ENCODE measurements at regions not wholly inside any gene's neighbourhood (a gene's known extent, or its start where the extent isn't known, plus 50 kb on each side); places are given as distances from the start of the nearest gene placed in this dataset.

- H3K36me3 ChIP-seq = no peaks in the 10 kb centered on the region
- no peak for TF ChIP-seq POLR2A (IDR thresholded peaks at IDR 0.05)
- no peak for TF ChIP-seq CTCF (IDR thresholded peaks at IDR 0.05)
- TF ChIP-seq POLR2AphosphoS5 (IDR thresholded peaks at IDR 0.05; ENCODE audit: insufficient read depth in 1 of 2, low read depth in 1 of 2) = no peak
- DNase-seq (ENCODE audit: extremely low spot score in 2 of 2) = no peak
- no peaks in the 10 kb centered on the region for H3K27me3 ChIP-seq
- H3K9me3 ChIP-seq = no peaks in the 10 kb centered on the region
- intact Hi-C loops (cut with DNase I) = no loop called here
- H3K4me1 ChIP-seq = no peaks in the 10 kb centered on the region
- H3K4me3 ChIP-seq = no peak overlapping the region
- H3K27ac ChIP-seq = no peak overlapping the region
Observed at GRCh38 chr3:21310161-21310560, 440.8 kb downstream of the ZNF385D start.

- TF ChIP-seq POLR2AphosphoS5 (IDR thresholded peaks at IDR 0.05; ENCODE audit: insufficient read depth in 1 of 2, low read depth in 1 of 2) (no peak), POLR2A (IDR thresholded peaks at IDR 0.05) (no peak), CTCF (IDR thresholded peaks at IDR 0.05) (no peak)
- no peaks in the 10 kb centered on the region for H3K27me3 ChIP-seq
- intact Hi-C loops (cut with DNase I) = no loop called here
Observed at GRCh38 chr3:21297304-21297703, 453.7 kb downstream of the ZNF385D start.

DNA sequence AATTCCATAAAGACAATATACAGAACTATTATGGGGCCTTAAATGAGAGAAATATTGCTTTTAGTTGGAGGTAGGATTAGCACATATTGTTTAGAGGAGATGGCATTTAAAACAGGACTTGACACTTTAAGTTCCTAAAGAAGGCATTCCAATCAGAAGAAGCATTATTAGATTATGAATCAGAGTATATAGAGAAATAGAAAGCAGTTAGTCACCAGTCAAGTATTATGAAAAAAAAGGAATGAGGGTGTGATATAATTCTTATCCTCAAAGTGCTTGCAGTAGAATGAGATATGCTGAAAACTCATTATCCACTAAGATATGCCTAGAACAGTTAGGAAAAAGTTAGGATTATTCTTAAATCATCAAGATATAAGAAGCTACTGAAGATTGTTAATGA lies 456.2 kb downstream of the ZNF385D start:
- intact Hi-C loops (cut with DNase I) = no loop called here
- no peak for DNase-seq (ENCODE audit: extremely low spot score in 2 of 2)
- TF ChIP-seq POLR2AphosphoS5 (IDR thresholded peaks at IDR 0.05; ENCODE audit: insufficient read depth in 1 of 2, low read depth in 1 of 2) = no peak
- no peak for TF ChIP-seq POLR2A (IDR thresholded peaks at IDR 0.05)
- TF ChIP-seq CTCF (IDR thresholded peaks at IDR 0.05) = no peak
- H3K27ac ChIP-seq = no peak overlapping the region
- H3K4me1 ChIP-seq = no peaks in the 10 kb centered on the region
- H3K27me3 ChIP-seq = no peaks in the 10 kb centered on the region
- no peaks in the 10 kb centered on the region for H3K36me3 ChIP-seq
- H3K9me3 ChIP-seq = no peaks in the 10 kb centered on the region
- H3K4me3 ChIP-seq = no peak overlapping the region

More at GRCh38 chr3:21297304-21297703, 453.7 kb downstream of the ZNF385D start:
- no peaks in the 10 kb centered on the region for H3K9me3 ChIP-seq
- H3K36me3 ChIP-seq = no peaks in the 10 kb centered on the region
- no peak overlapping the region for H3K4me3 ChIP-seq
- no peaks in the 10 kb centered on the region for H3K4me1 ChIP-seq
- DNase-seq (ENCODE audit: extremely low spot score in 2 of 2) = no peak
- no peak overlapping the region for H3K27ac ChIP-seq

DNA sequence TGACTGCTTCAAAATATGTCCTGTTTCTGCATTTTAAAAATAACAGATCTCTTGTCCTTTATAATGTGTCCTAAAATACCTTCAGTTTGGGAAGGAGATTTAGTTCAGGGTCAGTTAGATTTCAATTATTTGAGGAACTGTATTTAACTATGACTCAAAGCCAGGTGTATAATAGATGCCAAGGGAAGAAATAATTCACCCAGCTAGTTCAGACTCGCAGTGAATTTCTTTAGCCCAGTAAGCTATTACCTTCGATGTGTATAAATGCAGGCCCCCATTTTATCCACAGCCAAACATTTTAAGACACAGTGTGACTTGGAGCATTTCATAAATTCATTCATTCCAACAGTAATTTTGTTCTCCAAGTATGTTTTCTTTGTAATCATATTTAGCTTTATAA lies 458.0 kb downstream of the ZNF385D start:
- Histone ChIP-seq H3K27me3 (no peaks in the 10 kb centered on the region), H3K9me3 (no peaks in the 10 kb centered on the region), H3K4me1 (no peaks in the 10 kb centered on the region), H3K4me3 (no peak overlapping the region), H3K27ac (no peak overlapping the region), H3K36me3 (no peaks in the 10 kb centered on the region)
- DNase-seq (ENCODE audit: extremely low spot score in 2 of 2) = no peak
- intact Hi-C loops (cut with DNase I) = no loop called here
- TF ChIP-seq POLR2AphosphoS5 (IDR thresholded peaks at IDR 0.05; ENCODE audit: insufficient read depth in 1 of 2, low read depth in 1 of 2) (no peak), CTCF (IDR thresholded peaks at IDR 0.05) (no peak), POLR2A (IDR thresholded peaks at IDR 0.05) (no peak)

- no peak for TF ChIP-seq POLR2AphosphoS5 (IDR thresholded peaks at IDR 0.05; ENCODE audit: insufficient read depth in 1 of 2, low read depth in 1 of 2)
- TF ChIP-seq POLR2A (IDR thresholded peaks at IDR 0.05) = no peak
- TF ChIP-seq CTCF (IDR thresholded peaks at IDR 0.05) = no peak
- H3K4me1 ChIP-seq = no peaks in the 10 kb centered on the region
- H3K4me3 ChIP-seq = no peak overlapping the region
- no peaks in the 10 kb centered on the region for H3K36me3 ChIP-seq
- no peak for DNase-seq (ENCODE audit: extremely low spot score in 2 of 2)
- intact Hi-C loops (cut with DNase I) = no loop called here
- H3K9me3 ChIP-seq = no peaks in the 10 kb centered on the region
- H3K27ac ChIP-seq = no peak overlapping the region
- H3K27me3 ChIP-seq = no peaks in the 10 kb centered on the region
Observed at GRCh38 chr3:21290557-21290956, 460.5 kb downstream of the ZNF385D start.

Data from vagina (tissue), 2 donors.